HepG2 (cell line): ENCODE measurements at regions not wholly inside any gene's neighbourhood (a gene's known extent, or its start where the extent isn't known, plus 50 kb on each side); places are given as distances from the start of the nearest gene placed in this dataset.

ENCODE experiments used
- CREB1 ChIP-seq, 2 experiments: fragments of 450-650 bp in 1 of 2; IDR thresholded peaks; 2 replicates each; pipeline ENCODE4 v1.6.1; 2016 to 2017; ENCODE audit warnings: control low read depth in 1 of 2, mild to moderate bottlenecking in 1 of 2, missing compliant biosample characterization in 1 of 2, missing genetic modification characterization in 1 of 2
- CREB3 ChIP-seq: sonication (generic); formaldehyde crosslinking; IDR thresholded peaks from 2 replicates; pipeline ENCODE4 v1.5.0; 2020; ENCODE audit warnings: missing genetic modification reagents
- CSRNP1 ChIP-seq: sonication (generic); formaldehyde crosslinking; IDR thresholded peaks from 2 replicates; pipeline ENCODE4 v1.8.1; 2023; ENCODE audit warnings: mild to moderate bottlenecking, missing genetic modification reagents
- DPF2 ChIP-seq: sonication (generic); formaldehyde crosslinking; IDR thresholded peaks from 2 replicates; pipeline ENCODE4 v1.4.0; 2020; ENCODE audit warnings: mild to moderate bottlenecking, low read depth, missing genetic modification reagents, borderline replicate concordance
- GRHL1 ChIP-seq: sonication (generic); formaldehyde crosslinking; conservative IDR thresholded peaks from 2 replicates; pipeline ENCODE4 v1.8.0; 2022; ENCODE audit warnings: missing genetic modification reagents
- HOXA5 ChIP-seq: sonication (generic); formaldehyde crosslinking; IDR thresholded peaks from 2 replicates; pipeline ENCODE4 v1.4.0; 2020; ENCODE audit warnings: missing genetic modification reagents
- NFE2L2 ChIP-seq: fragments of 150-350 bp; IDR thresholded peaks from 2 replicates; pipeline ENCODE4 v1.6.1; 2014; ENCODE audit warnings: low read length
- NR2F2 ChIP-seq: IDR thresholded peaks from 2 replicates; pipeline ENCODE4 v1.6.1; 2012; ENCODE audit warnings: low read depth, inconsistent platforms, borderline replicate concordance
- RARA ChIP-seq: IDR thresholded peaks from 2 replicates; pipeline ENCODE4 v1.6.1; 2016; ENCODE audit warnings: missing genetic modification reagents, missing compliant biosample characterization
- ZBTB2 ChIP-seq: sonication (generic); formaldehyde crosslinking; IDR thresholded peaks from 2 replicates; pipeline ENCODE4 v1.8.0; 2022; ENCODE audit warnings: low read depth, missing genetic modification reagents
- ZFP36 ChIP-seq: fragments of 150-350 bp; IDR thresholded peaks from 2 replicates; pipeline ENCODE4 v1.6.1; 2018; ENCODE audit warnings: borderline replicate concordance, low read length, low read depth; ENCODE audit not compliant: partially characterized antibody
- ZFP82 ChIP-seq: sonication (generic); formaldehyde crosslinking; IDR thresholded peaks from 2 replicates; pipeline ENCODE4 v1.5.1; 2020; ENCODE audit warnings: mild to moderate bottlenecking, missing genetic modification reagents, borderline replicate concordance
- ZNF10 ChIP-seq: sonication (generic); formaldehyde crosslinking; IDR thresholded peaks from 2 replicates; pipeline ENCODE4 v1.4.0; 2020; ENCODE audit warnings: mild to moderate bottlenecking, low read depth, missing genetic modification reagents, borderline replicate concordance
- ZNF407 ChIP-seq: sonication (generic); formaldehyde crosslinking; IDR thresholded peaks from one replicate; pipeline ENCODE4 v1.5.1; 2020; ENCODE audit warnings: mild to moderate bottlenecking, missing genetic modification reagents; ENCODE audit errors: not compliant biosample characterization

GRCh38 chr12:46483572-46484395, 111.2 kb upstream of the SLC38A2 start (continued):
- TF ChIP-seq ZNF407 (CRISPR knock-in tag) (no peak), GRHL1 (CRISPR knock-in tag) (no peak), RARA (CRISPR knock-in tag) (peak; percentile 93), HOXA5 (no peak), CSRNP1 (no peak; the same call in 1 of the 2 replicates), ZFP82 (no peak), ZBTB2 (no peak), ZNF10 (CRISPR knock-in tag) (no peak), ZFP36 (no peak), CREB3 (CRISPR knock-in tag) (no peak), DPF2 (CRISPR knock-in tag) (no peak; the same call in 1 of the 2 replicates), CREB1 (IDR thresholded peaks at IDR 0.05) (no peak), CREB1 (CRISPR knock-in tag; IDR thresholded peaks at IDR 0.05) (peak; percentile 81), NFE2L2 (no peak), NR2F2 (peak; percentile 66)
